Neural cell (in vitro differentiated cells): ENCODE measurements at regions not wholly inside any gene's neighbourhood (a gene's known extent, or its start where the extent isn't known, plus 50 kb on each side); places are given as distances from the start of the nearest gene placed in this dataset.

ENCODE experiments used
- CTCF ChIP-seq: fragments of 450-650 bp; IDR thresholded peaks from 2 replicates; pipeline ENCODE4 v1.5.1; 2014; ENCODE audit warnings: antibody characterized with exemption, mild to moderate bottlenecking, moderate library complexity; ENCODE audit not compliant: poor library complexity, severe bottlenecking
- EP300 ChIP-seq: fragments of 450-650 bp; conservative IDR thresholded peaks from 2 replicates; pipeline ENCODE4 v1.6.1; 2014; ENCODE audit warnings: antibody characterized with exemption, mild to moderate bottlenecking, moderate library complexity; ENCODE audit not compliant: poor library complexity, severe bottlenecking
- EZH2 ChIP-seq: fragments of 200-600, 300-800 bp; shearing (Covaris generic), sonication (generic); IDR thresholded peaks from 2 replicates; pipeline ENCODE4 v1.6.1; 2014; ENCODE audit warnings: antibody characterized with exemption, low read length, borderline replicate concordance, mild to moderate bottlenecking; ENCODE audit not compliant: insufficient read depth, poor library complexity, severe bottlenecking
- POLR2AphosphoS5 ChIP-seq: IDR thresholded peaks from 2 replicates; pipeline ENCODE4 v1.6.1; 2012
- RAD21 ChIP-seq: fragments of 450-650 bp; conservative IDR thresholded peaks from 2 replicates; pipeline ENCODE4 v1.6.1; 2014; ENCODE audit warnings: antibody characterized with exemption, mild to moderate bottlenecking, moderate library complexity
- TAF1 ChIP-seq: IDR thresholded peaks from 2 replicates; pipeline ENCODE4 v1.6.1; 2012; ENCODE audit warnings: low read depth

GRCh38 chr4:158035662-158036195, 137.1 kb downstream of the GASK1B start:
- TF ChIP-seq CTCF (no peak), EZH2 (no peak), EP300 (no peak), RAD21 (no peak), POLR2AphosphoS5 (no peak), TAF1 (no peak)
